HepG2 (cell line): ENCODE measurements at regions not wholly inside any gene's neighbourhood (a gene's known extent, or its start where the extent isn't known, plus 50 kb on each side); places are given as distances from the start of the nearest gene placed in this dataset.

Experiments
- ATAC-seq: fragments of 200-7000 bp; cut with Tn5 transposase; 3 replicates; pipeline ENCODE4 v1.9.1; 2020; ENCODE audit warnings: mild to moderate bottlenecking, moderate library complexity
- BruUV-seq: library from RNA; stranded (reverse); fragments of 400-500 nt; replicated peaks from 2 replicates; lab custom pipeline; 2021; lab: Mats Ljungman, UMichigan
- CTCF ChIA-PET: fragments of 300-600 bp; formaldehyde crosslinking; extraction: SDS; loops from one replicate; lab custom pipeline; 2021; ENCODE audit warnings: low total read pairs, inconsistent platforms, low intra/inter-chr PET ratio; lab: Yijun Ruan, JAX
- POLR2A ChIA-PET: fragments of 350-600 bp; sonication (Branson Sonifier 250); formaldehyde crosslinking; loops from one replicate; lab custom pipeline; 2020; ENCODE audit warnings: antibody characterized with exemption, inconsistent platforms; lab: Yijun Ruan, JAX
- DNase-seq: peaks from one replicate; pipeline ENCODE4 v3.0.0-alpha.2; 2015; ENCODE audit warnings: low spot score
- FAIRE-seq: peaks from 3 replicates; lab custom pipeline; 2011; peaks lifted over from hg19 to GRCh38; lab: Jason Lieb, UNC
- H2AFZ ChIP-seq: one replicate; pipeline ENCODE4 v1.6.1; 2011; ENCODE audit warnings: low read length, inconsistent platforms
- H3K27ac ChIP-seq: fragments of 300-600 bp; 3 replicates; pipeline ENCODE4 v1.8.0; 2011; ENCODE audit warnings: mixed run types, mild to moderate bottlenecking, mixed read lengths, low read length, inconsistent platforms; ENCODE audit not compliant: insufficient read depth; ENCODE audit errors: extremely low read length
- H3K27me3 ChIP-seq, 2 experiments: fragments of 200-600 bp in 1 of 2; 2 replicates in 1 of 2; 3 replicates in 1 of 2; pipeline versions ENCODE4 v1.6.0 to v1.8.0; 2011; ENCODE audit warnings: low read length in 2 of 2, mild to moderate bottlenecking in 2 of 2, moderate library complexity in 2 of 2, inconsistent platforms in 1 of 2; ENCODE audit not compliant: insufficient read depth in 2 of 2, control insufficient read depth in 1 of 2
- H3K36me3 ChIP-seq, 2 experiments: fragments of 200-600 bp in 1 of 2; replicated peaks in 1 of 2; 2 replicates in 1 of 2; 3 replicates in 1 of 2; pipeline versions ENCODE4 v1.5.1 to v1.8.0; 2011; ENCODE audit warnings: low read length in 2 of 2, inconsistent platforms in 1 of 2; ENCODE audit not compliant: insufficient read depth in 2 of 2, control insufficient read depth in 1 of 2
- H3K4me1 ChIP-seq: 2 replicates; pipeline ENCODE4 v1.5.1; 2012; ENCODE audit warnings: low read length, inconsistent platforms; ENCODE audit not compliant: insufficient read depth
- H3K4me2 ChIP-seq: 2 replicates; pipeline ENCODE4 v1.6.0; 2011; ENCODE audit warnings: low read depth, low read length, inconsistent platforms
- H3K4me3 ChIP-seq, 3 experiments: fragments of 200-600 bp in 1 of 3; sonication (generic), shearing (Covaris generic) in 1 of 3; replicated peaks in 1 of 3; 2 replicates each; pipeline ENCODE4 v1.5.1; 2011 to 2016; ENCODE audit warnings: low read length in 3 of 3, inconsistent platforms in 2 of 3, low read depth in 2 of 3, mild to moderate bottlenecking in 2 of 3, control low read depth in 1 of 3, mixed read lengths in 1 of 3; ENCODE audit not compliant: insufficient read depth in 1 of 3
- H3K79me2 ChIP-seq: one replicate; pipeline ENCODE4 v1.6.1; 2011; ENCODE audit warnings: low read length, inconsistent platforms; ENCODE audit not compliant: insufficient read depth
- H3K9ac ChIP-seq: 2 replicates; pipeline ENCODE4 v1.6.0; 2011; ENCODE audit warnings: mild to moderate bottlenecking, low read depth, low read length, inconsistent platforms; ENCODE audit not compliant: insufficient read depth
- H3K9me3 ChIP-seq: 2 replicates; pipeline ENCODE4 v1.5.1; 2012; ENCODE audit warnings: mild to moderate bottlenecking, low read length
- H4K20me1 ChIP-seq: 2 replicates; pipeline ENCODE4 v1.6.0; 2011; ENCODE audit warnings: inconsistent platforms, mild to moderate bottlenecking, low read length, moderate library complexity; ENCODE audit not compliant: insufficient read depth
- ATF3 ChIP-seq: sonication (generic); formaldehyde crosslinking; IDR thresholded peaks from 2 replicates; pipeline ENCODE4 v1.4.0; 2020; ENCODE audit warnings: missing genetic modification reagents
- BRF2 ChIP-seq: sonication (generic); formaldehyde crosslinking; IDR thresholded peaks from 2 replicates; pipeline ENCODE4 v1.8.1; 2022; ENCODE audit warnings: mild to moderate bottlenecking, missing genetic modification reagents
- FOXO4 ChIP-seq: sonication (generic); formaldehyde crosslinking; conservative IDR thresholded peaks from 2 replicates; pipeline ENCODE4 v1.8.1; 2023; ENCODE audit warnings: missing genetic modification reagents
- JUN ChIP-seq: sonication (generic); formaldehyde crosslinking; IDR thresholded peaks from 2 replicates; pipeline ENCODE4 v1.4.0; 2020; ENCODE audit warnings: mild to moderate bottlenecking, missing genetic modification reagents
- MAFK ChIP-seq, 2 experiments: IDR thresholded peaks in 1 of 2; conservative IDR thresholded peaks in 1 of 2; 2 replicates each; pipeline ENCODE4 v1.6.1; 2011; ENCODE audit warnings: improper control_type of control experiment in 2 of 2, low read length in 2 of 2
- PCBP1 ChIP-seq: fragments of 200-400 bp; formaldehyde crosslinking; IDR thresholded peaks from 2 replicates; pipeline ENCODE4 v1.6.1; 2017; ENCODE audit warnings: mild to moderate bottlenecking, low read depth, low read length, borderline replicate concordance
- PHF8 ChIP-seq: sonication (generic); formaldehyde crosslinking; IDR thresholded peaks from 2 replicates; pipeline ENCODE4 v1.5.0; 2020; ENCODE audit warnings: missing genetic modification reagents
- SNRNP70 ChIP-seq: fragments of 200-400 bp; formaldehyde crosslinking; IDR thresholded peaks from 2 replicates; pipeline ENCODE4 v1.6.1; 2017; ENCODE audit warnings: mild to moderate bottlenecking, low read depth, low read length, moderate library complexity
- SRSF1 ChIP-seq: fragments of 200-400 bp; formaldehyde crosslinking; optimal IDR thresholded peaks from 2 replicates; pipeline ENCODE3; 2017; ENCODE audit warnings: mild to moderate bottlenecking, low read depth, low read length, moderate library complexity
- SUZ12 ChIP-seq: fragments of 150-350 bp; IDR thresholded peaks from 2 replicates; pipeline ENCODE4 v1.6.1; 2014; ENCODE audit warnings: low read depth, low read length
- TOE1 ChIP-seq: sonication (generic); formaldehyde crosslinking; IDR thresholded peaks from 2 replicates; pipeline ENCODE4 v1.4.0; 2020; ENCODE audit warnings: mild to moderate bottlenecking, missing genetic modification reagents
- ZNF10 ChIP-seq: sonication (generic); formaldehyde crosslinking; IDR thresholded peaks from 2 replicates; pipeline ENCODE4 v1.4.0; 2020; ENCODE audit warnings: mild to moderate bottlenecking, low read depth, missing genetic modification reagents, borderline replicate concordance
- ZNF30 ChIP-seq: sonication (generic); formaldehyde crosslinking; IDR thresholded peaks from 2 replicates; pipeline ENCODE4 v1.5.0; 2020; ENCODE audit warnings: mild to moderate bottlenecking, missing genetic modification reagents
- ZNF335 ChIP-seq: sonication (generic); formaldehyde crosslinking; IDR thresholded peaks from 2 replicates; pipeline ENCODE4 v1.4.0; 2020; ENCODE audit warnings: missing genetic modification reagents
- ZNF746 ChIP-seq: sonication (generic); formaldehyde crosslinking; IDR thresholded peaks from 2 replicates; pipeline ENCODE4 v1.8.0; 2022; ENCODE audit warnings: mild to moderate bottlenecking, missing genetic modification reagents
- WGBS: methylation state at CpG from one replicate; pipeline ENCODE4 v1.1.6; 2017; ENCODE audit warnings: low lambda C conversion rate; 5-methylcytosine and 5-hydroxymethylcytosine counted together
- in situ Hi-C: cut with HindIII; loops from 2 replicates; pipeline ENCODE4 v1.10.0; 2017; ENCODE audit warnings: low pct_unique_long_range_greater_than_20kb; ENCODE audit not compliant: extremely low pct_ligation_motif_present
- intact Hi-C: fragments of 100-400 bp; cut with micrococcal nuclease; formaldehyde crosslinking; loops from one replicate; pipeline ENCODE4 v1.10.0; 2022; ENCODE audit not compliant: unreplicated experiment

DNA sequence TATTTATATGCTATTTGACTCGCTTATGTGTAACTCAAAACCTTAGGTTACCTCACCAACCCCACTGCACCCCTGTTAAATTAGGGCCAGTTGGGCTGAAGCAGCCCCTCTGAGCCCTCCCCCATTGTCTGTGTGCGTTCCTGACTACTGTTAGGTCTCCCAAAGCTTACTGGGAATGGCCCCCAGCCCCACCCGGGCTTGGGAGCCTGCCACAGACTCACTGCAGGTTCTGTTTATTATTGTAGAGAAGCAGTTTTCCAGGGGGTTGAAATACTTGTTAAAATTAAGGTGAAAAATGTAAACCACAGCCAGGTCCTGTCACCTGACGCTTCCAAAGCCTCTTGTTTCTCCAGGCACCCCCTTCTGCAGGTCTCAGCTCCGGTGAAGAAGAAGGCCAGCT is 151.7 kb downstream of the FOXL1 start:
- Histone ChIP-seq H3K79me2 (no peaks in the 10 kb centered on the region), H2AFZ (no peak overlapping the region), H3K27ac (no peak overlapping the region), H4K20me1 (no peaks in the 10 kb centered on the region; the same call in 1 of the 2 replicates), H3K4me2 (no peak overlapping the region), H3K27me3 (peaks cover 5 to 95% of the 10 kb centered on the region in 2 experiments; a peak in 4 of 5 replicates), H3K4me3 (no peak overlapping the region), H3K4me1 (no peaks in the 10 kb centered on the region), H3K36me3 (no peaks in the 10 kb centered on the region), H3K9ac (no peak overlapping the region), H3K9me3 (no peaks in the 10 kb centered on the region)
- ChIA-PET POLR2A (no interaction called here), CTCF (no interaction called here)
- DNase-seq, result no peak
- intact Hi-C loops (no loop called here), in situ Hi-C loops (no loop called here)
- TF ChIP-seq ZNF30 (CRISPR knock-in tag) (no peak), SUZ12 (no peak), SNRNP70 (no peak), SRSF1 (no peak), PCBP1 (no peak), ZNF746 (CRISPR knock-in tag) (no peak), PHF8 (CRISPR knock-in tag) (no peak), JUN (CRISPR knock-in tag) (no peak), TOE1 (no peak)
- 6% methylated on average over 5 of the region's 5 CpGs for WGBS
- ATAC-seq, result no peak
- no peak for FAIRE-seq
- BruUV-seq, result no TSS peak

DNA sequence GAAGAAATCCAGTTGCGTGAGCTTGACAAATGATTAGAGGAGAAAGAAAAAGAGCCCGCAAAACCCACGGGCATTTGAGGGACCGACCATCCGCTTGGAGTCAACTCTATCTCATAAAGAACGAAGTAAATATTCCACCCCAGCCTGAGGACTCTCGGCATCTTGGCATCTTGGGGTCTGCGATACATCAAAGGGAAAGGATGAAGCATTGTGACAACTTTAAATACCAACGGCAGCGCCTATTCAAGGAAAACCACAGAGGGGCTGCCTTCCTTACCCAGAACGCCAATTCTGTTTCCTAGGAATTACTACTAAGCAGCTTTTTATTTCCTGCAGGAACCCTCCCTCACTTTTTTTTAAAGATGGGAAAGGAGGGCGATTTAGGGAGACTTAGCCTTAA is 152.2 kb downstream of the FOXL1 start:
- TF ChIP-seq FOXO4 (CRISPR knock-in tag), result no peak
- TF ChIP-seq ZNF10 (CRISPR knock-in tag), result no peak
- no peak for TF ChIP-seq MAFK (conservative IDR thresholded peaks at IDR 0.05 in 1 of 2, IDR thresholded peaks at IDR 0.05 in 1 of 2; ENCODE audit: low read length in 2 of 2)
- TF ChIP-seq ATF3 (CRISPR knock-in tag), result no peak
- no peak for TF ChIP-seq BRF2
- TF ChIP-seq ZNF335, result no peak
- H3K4me1 ChIP-seq, result no peaks in the 10 kb centered on the region
- no peak overlapping the region for H3K9ac ChIP-seq
- peaks cover 6 to 92% of the 10 kb centered on the region in 2 experiments; a peak in 4 of 5 replicates for H3K27me3 ChIP-seq
- no peak overlapping the region for H3K4me3 ChIP-seq
- BruUV-seq, result no TSS peak
- in situ Hi-C loops (no loop called here), intact Hi-C loops (no loop called here)
- CTCF ChIA-PET, result no interaction called here
- H3K36me3 ChIP-seq, result no peaks in the 10 kb centered on the region
- DNase-seq, result no peak
- H3K4me2 ChIP-seq, result no peak overlapping the region
- FAIRE-seq, result no peak
- H2AFZ ChIP-seq, result no peak overlapping the region
- POLR2A ChIA-PET, result no interaction called here
- no peak for ATAC-seq
- H3K27ac ChIP-seq, result no peak overlapping the region
- H3K79me2 ChIP-seq, result no peaks in the 10 kb centered on the region
- WGBS, result 28% methylated on average over 12 of the region's 12 CpGs
- no peaks in the 10 kb centered on the region for H3K9me3 ChIP-seq
- no peaks in the 10 kb centered on the region; the same call in 1 of the 2 replicates for H4K20me1 ChIP-seq
